Uterus (tissue), 2 donors: ENCODE measurements at regions not wholly inside any gene's neighbourhood (a gene's known extent, or its start where the extent isn't known, plus 50 kb on each side); places are given as distances from the start of the nearest gene placed in this dataset.

Source experiments
- POLR2A ChIP-seq, 2 donors: fragments of 450-650 bp; IDR thresholded peaks; one replicate each; pipeline ENCODE4 v1.6.1; 2016; ENCODE audit warnings: antibody characterized with exemption in 2 of 2, mild to moderate bottlenecking in 1 of 2, moderate library complexity in 1 of 2
- TF ChIP-seq, protein P1 (sequence below), 4 experiments: fragments of 200-600 bp in 2 of 4; fragments of 450-650 bp in 2 of 4; sonication (generic) in 2 of 4; IDR thresholded peaks; one replicate each; pipeline ENCODE4 v1.5.1; 2016 to 2019; ENCODE audit warnings: antibody characterized with exemption in 4 of 4, mild to moderate bottlenecking in 2 of 4, moderate library complexity in 1 of 4

DNA sequence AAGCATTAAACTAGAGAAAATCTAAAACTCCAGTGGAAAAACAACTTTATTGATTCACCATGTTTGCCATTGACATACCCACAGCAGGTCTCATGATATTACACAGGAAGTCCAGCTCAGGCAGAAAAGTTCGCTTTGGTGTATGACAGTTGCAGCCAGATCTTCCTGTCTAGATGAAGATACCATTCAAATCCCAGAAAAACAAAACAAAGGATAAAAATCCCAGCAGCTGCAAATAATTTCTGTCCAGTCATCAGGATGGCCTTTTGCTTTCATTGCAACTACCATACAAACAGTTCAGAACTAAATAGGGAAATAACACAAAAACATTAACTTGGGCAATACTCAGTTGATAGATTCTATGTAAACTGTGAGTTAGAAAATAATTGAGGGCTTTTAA lies 136.0 kb upstream of the NREP start:
- TF ChIP-seq, protein P1, sequence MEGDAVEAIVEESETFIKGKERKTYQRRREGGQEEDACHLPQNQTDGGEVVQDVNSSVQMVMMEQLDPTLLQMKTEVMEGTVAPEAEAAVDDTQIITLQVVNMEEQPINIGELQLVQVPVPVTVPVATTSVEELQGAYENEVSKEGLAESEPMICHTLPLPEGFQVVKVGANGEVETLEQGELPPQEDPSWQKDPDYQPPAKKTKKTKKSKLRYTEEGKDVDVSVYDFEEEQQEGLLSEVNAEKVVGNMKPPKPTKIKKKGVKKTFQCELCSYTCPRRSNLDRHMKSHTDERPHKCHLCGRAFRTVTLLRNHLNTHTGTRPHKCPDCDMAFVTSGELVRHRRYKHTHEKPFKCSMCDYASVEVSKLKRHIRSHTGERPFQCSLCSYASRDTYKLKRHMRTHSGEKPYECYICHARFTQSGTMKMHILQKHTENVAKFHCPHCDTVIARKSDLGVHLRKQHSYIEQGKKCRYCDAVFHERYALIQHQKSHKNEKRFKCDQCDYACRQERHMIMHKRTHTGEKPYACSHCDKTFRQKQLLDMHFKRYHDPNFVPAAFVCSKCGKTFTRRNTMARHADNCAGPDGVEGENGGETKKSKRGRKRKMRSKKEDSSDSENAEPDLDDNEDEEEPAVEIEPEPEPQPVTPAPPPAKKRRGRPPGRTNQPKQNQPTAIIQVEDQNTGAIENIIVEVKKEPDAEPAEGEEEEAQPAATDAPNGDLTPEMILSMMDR (IDR thresholded peaks at IDR 0.05), result no peak
- TF ChIP-seq POLR2A (IDR thresholded peaks at IDR 0.05), result no peak
